ENCODE measurements at regions not wholly inside any gene's neighbourhood (a gene's known extent, or its start where the extent isn't known, plus 50 kb on each side); places are given as distances from the start of the nearest gene placed in this dataset.
"Not testable (repeated sequence)": the region's sequence is repeated elsewhere in the genome, so short reads cannot be mapped to it uniquely, and the experiment has no call there.

DNA sequence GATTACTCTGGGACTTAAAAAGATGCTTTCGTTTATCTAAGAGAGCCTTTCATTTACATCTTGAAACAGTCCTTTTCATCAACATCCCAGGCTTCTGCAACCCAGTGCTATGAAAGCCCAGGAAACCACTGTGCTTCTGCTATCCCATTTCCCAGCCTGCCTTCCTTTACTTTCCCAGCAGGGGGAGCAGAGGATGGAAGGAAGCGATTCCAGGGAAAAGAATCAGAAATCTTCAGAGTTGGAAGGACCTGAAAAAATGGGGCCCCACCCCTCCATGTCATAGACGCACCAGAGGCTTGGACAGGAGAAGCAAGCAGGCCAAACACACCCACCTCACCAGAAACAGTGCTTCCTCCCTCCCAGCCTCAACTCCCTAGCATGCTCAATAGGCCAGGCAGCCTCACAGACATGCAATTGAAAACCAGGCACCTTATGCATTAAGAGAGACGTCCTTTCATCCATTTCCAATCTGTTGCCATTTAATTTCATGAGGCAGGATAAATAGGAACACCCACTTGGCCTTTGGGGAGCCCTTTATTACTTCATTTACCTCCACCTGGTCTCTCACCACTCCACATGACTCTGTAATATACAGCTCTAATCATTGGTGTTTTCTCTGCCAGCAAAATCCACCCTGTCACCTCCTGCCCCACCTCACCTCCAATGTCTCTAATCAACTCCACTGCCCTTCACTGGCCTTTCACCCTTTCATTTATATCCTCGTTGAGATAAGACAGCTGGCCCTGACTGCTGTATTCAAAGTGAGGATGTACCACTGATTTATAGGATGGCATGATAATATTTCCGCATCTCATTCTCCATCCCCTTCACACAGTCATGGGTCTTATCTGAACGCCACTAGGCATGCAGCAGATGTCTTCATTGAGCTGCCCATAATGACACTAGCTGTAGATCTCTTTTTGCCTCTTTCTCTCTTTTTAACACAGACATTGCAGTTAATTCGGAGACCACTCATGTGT lies 583.9 kb downstream of the NTRK3 start:
- DNase-seq (ENCODE audit: low spot score), result no peak

DNA sequence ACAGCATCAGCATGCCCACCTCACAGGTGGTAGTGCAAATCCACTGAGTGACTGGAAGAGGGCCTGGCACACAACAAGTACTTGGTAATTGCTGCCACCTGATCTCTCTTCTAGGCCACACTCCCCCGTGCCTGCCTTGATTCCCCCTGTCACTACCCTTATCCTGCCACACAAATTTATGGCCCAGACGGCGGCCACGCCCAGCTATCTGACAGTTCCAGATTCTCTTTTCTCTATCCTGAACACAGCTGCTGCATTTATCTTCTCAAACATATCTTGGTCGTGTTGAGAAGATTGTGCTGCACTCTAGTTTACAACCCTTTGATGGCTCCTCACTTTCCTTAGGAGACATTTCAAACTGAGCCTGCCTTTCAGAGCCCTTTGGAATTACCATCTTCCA lies 585.2 kb downstream of the NTRK3 start:
- no peak for DNase-seq (ENCODE audit: low spot score)

DNA sequence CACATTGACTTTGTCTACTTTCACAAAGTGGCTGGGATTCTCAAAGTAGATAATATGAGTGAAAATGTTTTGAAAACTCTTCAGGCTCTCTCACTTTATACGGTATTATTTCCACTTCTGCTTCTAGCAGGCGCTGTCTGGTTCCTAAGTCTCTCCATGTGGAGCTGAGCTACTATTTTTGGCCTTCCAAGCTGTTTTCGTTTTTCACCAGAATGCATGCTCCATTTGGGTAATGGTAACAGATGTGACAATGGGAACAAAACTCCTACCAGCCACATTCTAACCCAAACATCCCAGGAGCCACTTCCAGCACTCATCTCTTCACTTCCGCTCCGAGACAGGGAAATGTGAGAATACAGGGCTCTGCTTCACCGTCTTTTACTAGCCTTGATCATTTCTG lies 586.7 kb downstream of the NTRK3 start:
- no peak for DNase-seq (ENCODE audit: low spot score)

DNA sequence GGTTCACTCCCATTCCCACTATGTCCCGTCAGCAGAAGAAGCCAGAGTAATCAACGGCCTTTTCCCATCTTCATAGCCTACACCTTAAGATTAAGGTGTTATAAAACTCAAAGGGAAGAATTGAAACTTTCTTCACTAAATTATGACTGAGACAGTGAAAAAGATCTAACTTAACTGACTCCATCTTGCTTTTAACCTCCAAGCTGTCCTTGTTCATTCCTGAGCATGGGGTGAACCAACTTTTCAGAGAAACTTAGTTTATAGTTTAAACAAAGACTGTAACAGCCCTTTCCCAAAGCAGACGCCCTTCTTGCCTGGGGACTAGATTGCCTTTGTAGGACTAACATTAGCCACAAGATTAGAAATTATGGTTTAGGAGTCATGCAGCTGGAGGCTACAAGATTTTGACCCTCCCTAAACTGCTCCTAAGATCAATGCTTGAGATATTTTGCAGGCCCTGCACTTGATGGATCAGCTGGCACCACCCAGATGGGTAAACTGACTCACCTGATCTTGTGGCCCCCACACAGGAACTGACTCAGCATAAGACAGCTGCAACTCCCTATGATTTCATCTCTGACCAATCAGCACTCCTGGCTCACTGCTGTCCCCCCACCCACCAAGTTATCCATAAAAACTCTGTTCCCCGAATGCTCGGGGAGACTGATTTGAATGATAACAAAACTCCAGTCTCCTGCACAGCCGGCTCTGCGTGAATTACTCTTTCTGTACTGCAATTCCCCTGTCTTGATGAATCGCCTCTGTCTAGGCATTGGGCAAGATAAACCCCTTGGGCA lies 587.6 kb downstream of the NTRK3 start:
- DNase-seq (ENCODE audit: low spot score), result not testable (repeated sequence)

DNA sequence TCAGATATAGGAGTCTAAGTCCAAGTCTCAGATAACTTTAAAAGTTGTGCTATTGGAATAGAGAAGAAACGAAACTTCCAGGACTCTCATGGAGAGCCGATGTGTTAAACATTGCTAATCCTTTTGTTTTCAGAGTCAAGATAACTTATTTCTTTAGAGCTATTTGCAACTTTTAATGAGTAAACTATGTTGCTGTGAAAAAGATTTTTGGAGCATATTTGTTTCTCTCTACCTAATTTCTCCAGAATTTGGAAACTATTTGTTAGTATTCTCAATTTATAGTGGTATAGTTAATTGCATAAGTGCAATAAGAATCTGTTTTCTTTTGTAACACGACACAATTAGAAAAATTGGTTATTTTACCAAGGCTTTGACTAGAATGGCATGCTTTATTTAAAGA lies 588.9 kb downstream of the NTRK3 start:
- DNase-seq (ENCODE audit: low spot score), result no peak

DNA sequence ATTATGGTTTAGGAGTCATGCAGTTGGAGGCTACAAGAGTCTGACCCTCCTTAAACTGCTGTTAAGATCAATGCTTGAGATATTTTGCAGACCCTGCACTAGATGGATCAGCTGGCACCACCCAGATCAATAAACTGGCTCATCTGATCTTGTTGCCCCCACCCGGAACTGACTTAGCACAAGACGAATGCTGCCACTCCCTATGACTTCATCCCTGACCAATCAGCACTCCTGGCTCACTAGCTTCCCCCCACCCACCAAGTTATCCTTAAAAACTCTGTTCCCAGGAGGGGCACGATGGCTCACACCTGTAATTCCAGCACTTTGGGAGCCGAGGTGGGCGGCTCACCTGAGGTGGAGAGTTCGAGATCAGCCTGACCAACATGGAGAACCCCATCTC lies 594.0 kb downstream of the NTRK3 start:
- no peak for DNase-seq (ENCODE audit: low spot score)

DNA sequence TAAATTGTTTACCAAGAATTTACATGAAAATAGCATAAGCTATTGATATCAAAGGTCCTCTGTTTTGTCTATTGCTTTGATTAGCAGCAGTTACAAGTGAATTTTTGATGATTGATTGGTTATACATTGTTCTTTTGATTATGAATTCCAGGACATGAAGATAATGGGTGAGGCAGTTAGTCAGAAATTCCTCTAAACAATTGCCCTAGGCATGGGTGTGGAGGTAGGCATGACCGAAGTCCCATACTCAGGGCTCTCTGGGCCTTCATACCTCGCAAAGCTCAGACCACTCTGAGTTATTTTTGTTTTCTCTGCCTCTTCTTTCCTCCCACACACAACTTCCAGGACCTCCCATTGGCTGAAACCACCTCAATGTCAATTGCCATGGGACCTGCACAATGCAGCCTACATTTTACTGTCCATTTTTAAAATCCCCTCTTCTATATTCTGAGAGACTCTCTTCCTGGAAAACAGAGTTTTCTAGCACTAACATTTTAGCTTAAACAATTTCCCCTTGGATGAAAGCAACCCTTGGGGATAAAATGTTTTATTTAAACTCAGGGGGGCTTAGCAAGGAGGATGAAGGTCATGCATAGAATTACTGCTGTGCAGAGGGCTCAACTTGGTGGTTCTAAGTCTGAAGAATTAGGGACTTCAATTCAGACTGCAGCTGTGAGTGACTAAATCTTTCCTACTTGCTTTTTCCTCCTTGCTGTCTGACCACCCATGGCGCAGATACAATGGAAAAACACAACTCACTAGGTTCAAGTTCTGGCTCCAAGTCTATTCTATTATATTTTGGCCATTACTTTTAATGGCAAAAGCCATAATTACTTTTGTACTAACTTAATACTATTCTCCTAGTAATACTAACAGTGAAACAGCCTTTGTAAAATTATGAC lies 594.8 kb downstream of the NTRK3 start:
- no peak for DNase-seq (ENCODE audit: low spot score)

DNA sequence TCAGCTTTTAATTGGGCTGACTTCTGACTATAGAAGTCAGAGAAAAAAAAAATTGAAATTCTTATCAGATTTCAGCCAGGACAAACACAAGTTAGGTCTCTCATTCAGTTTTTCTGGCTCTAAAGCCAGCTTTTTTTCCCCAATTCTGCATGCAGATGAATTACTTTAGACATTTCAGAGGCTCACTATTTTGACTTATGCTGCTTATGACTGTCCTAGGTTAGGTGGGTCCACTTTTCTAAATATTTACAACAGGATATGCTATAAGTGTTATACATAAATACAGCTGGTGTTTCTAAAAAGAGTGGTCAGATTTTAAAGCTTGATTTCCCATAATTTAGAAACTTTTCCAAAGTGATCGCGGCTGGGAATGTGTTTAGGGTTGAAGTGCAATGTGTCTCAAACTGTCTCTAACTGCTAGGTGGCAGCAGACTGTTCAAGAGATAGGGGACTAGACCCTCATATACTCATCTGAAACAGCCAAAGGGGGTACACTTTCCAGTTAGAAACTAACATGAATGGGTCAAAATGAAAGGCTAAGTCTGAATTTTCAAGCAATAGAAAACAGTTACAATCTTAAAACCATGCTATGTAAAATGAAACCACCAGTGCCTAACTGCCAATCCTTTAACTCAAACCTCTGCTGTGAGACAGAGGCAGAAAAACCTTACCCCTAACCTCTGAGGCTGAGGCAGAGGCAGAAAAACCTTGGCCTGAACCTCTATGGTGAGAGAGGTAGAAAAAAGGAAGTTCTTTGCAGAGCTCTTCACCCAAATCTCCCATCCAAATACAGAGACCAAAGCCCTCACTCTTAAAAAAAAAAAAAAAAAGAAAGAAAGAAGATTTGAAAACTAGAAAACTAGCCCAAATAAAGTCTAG lies 596.0 kb downstream of the NTRK3 start:
- no peak for DNase-seq (ENCODE audit: low spot score)

DNA sequence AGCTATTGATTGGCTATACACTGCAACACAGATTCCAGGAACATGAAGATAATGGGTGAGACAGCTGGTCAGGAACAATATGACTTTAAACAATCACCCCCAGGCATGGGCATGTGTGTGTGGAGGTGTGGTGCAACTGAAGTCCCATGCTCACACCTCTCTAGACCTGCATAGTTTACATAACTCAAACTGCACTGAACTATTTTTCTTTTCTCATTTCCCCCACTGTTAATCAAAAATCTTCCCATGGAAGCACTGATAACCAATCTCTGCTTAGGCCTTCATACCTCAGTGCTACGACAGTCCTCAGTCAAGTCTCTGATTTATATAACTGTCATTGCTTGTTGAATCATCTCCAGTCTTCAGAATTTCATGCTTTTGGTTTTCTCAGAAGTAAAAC lies 600.2 kb downstream of the NTRK3 start:
- DNase-seq (ENCODE audit: low spot score), result no peak

DNA sequence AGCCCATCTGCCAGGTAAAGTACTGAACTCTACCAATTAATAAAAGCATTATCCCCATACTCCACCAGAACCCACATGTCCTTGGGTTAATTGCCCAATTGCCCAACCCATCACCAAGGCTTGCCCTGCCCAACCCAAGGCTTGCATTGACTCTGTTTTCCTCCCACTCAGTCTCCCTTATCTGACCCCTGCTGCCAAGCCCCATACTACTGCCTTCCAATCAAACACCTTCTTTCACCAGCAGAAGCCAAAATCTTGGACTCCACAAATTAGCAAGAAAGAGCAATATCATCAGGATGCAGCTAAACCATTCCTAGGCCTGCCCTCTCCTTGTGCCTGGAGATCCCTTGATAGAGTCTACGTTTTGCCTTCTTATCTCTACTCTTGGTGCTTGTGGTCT lies 602.9 kb downstream of the NTRK3 start:
- DNase-seq (ENCODE audit: low spot score), result no peak

DNA sequence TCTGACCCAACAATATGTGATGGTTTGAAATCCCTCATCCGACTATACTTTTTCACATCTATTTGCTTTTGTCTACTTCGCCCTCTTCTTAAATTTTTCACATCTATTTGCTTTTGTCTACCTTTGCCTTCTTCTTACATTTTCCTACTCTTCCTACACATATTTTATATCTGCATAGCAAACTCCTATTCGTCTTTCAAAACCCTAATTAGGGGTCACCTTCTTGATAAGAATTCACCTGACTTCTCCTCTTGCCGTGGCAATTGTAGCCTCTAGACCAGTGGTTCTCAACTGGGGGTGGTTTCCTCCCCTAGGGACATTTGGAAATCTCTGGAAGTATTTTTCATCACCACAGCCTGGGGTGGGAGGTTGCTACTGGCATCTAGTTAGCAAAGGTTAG lies 607.4 kb downstream of the NTRK3 start:
- DNase-seq (ENCODE audit: low spot score), result no peak

DNA sequence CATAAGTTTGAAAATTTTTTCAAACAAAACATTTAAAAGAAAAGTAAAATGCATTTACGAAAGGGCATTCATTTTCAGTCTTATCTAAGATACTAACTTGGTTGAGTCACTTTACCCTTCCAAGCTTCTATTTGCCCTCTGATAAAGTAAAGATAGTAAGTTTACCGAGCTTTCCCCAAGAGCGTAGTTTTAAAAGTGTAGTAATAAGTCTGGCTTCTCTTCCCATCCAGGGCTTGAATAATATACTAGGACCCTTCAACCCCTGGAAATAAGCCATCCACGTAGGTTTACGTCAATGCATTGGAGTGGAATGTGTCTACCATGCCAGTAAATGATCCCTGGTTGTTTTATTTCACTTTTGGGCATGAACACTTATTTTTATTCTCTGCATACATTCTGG lies 608.3 kb downstream of the NTRK3 start:
- no peak for DNase-seq (ENCODE audit: low spot score)

DNA sequence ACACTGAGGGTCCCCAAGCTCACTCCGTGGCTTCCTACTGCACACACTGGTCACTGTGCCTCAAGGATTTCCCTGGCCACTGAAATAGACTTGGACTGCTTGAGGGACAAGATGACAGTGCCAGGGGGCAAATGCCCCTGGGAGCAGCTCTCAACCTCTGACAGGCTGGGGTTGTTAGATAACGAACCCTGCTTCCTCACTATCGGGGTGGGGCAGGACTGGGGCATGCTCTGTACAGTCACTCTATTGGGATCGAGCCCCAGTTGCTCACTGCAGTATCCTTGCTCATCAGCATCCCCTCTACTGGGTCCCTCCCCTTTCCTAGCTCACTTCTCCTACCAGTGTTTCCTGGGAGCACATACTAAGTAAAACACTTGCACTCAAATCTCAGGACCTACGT lies 610.8 kb downstream of the NTRK3 start:
- DNase-seq (ENCODE audit: low spot score), result no peak

DNA sequence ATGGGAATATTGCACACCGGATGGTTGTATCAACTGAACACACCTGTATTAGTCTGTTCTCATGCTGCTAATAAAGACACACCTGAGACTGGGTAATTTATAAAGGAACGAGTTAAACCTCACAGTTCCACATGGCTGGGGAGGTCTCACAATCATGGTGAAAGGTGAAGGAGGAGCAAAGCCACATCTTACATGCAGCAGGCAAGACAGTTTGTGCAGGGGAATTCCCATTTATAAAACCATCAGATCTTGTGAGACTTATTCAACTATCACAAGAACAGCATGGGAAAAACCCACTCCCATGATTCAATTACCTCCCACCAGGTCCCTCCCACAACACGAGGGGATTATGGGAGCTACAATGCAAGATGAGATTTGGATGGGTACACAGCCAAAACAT lies 613.5 kb downstream of the NTRK3 start:
- DNase-seq (ENCODE audit: low spot score), result not testable (repeated sequence)

DNA sequence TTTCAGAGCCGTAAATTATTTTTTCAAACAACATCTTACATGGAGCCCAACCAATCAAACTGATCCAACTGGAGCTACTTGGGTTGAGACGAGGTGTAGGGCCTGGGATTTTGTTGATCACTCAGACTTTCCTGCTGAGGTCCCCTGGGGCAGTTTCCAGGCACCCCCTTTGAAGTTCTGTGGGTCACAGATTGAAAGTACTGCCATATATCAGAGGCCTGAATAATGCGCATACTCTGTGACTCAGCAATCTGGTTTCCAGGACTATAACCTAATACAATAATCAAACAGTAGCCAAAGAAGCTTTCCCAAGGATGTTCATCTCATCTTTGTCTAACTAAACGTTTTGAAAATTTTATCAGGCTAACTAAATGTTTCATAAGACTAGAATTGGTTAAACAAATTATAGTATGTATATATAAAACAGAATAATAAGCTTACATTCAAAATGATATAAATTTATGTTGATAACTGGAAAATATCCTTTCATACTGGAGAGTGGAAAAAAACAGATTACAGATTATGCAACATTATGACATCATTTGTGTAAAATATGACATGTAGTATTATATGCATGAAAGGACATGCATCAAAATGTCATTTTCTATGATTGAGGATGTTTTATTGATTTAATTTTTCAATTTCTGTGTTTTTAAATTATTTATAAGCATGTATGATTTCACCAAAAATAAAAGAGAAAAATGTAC lies 617.1 kb downstream of the NTRK3 start:
- no peak for DNase-seq (ENCODE audit: low spot score)

DNA sequence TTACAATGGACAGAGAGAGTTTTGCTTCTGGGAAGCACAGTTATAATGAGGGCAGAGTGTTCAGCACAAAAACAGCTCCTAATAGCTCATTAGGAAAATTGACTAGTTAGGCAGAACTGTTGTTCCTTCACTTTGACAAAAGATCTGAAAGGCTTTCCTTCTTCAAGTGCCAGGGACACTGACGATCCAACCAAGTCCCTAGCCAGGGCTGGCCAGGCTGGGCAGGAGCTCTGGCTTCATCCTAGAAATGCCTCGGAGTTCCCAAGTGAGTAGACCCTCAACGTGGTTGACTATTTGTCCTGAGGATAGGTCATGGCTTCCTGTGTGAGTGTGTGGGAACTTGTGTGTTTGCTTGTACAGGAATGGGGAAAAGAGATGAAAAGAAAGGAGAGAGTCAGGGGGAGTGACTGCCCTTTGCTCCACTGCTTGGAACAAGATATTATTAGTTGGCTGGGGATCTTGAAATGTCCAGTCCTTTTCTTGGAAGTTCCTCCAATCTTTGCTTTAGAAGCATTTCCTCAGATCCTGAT lies 617.9 kb downstream of the NTRK3 start:
- peak; percentile 7 for DNase-seq (ENCODE audit: low spot score)

DNA sequence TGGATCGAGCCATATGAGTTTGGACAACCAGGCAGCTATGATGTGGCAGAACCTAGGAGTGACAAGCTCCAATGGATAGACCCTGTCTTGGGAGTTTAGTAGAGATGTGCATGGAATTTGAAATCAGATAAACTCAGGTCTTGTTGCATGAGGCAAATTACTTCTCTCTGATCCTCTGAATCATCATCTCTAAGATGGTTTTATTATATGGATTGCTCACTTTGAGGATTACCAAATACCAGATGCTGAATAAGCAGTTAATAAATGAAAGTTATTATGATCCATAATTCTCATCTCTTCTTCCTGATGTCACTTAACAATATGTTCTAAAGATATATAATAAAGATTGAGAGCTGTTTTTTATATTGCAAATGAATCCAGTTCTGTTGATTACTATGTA lies 622.2 kb downstream of the NTRK3 start:
- no peak for DNase-seq (ENCODE audit: low spot score)

DNA sequence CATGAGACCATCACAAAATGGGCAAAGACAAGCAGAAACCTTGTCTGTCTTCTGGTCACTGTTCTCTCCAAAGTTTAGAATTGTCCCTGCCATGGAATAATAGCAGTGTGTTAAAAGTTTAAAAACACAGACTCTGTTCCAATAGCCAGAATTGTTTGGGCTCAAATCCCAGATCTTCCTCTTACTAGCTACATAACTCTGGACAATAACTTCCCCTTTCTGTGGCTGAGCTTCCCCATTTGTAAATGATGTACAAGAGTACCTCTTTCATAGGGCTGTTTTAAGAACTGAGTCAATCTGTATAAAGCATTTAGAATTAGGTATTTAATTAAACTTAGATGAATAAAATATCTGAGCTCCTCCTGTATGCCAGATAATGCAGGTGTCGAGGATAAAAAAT lies 623.0 kb downstream of the NTRK3 start:
- no peak for DNase-seq (ENCODE audit: low spot score)

DNA sequence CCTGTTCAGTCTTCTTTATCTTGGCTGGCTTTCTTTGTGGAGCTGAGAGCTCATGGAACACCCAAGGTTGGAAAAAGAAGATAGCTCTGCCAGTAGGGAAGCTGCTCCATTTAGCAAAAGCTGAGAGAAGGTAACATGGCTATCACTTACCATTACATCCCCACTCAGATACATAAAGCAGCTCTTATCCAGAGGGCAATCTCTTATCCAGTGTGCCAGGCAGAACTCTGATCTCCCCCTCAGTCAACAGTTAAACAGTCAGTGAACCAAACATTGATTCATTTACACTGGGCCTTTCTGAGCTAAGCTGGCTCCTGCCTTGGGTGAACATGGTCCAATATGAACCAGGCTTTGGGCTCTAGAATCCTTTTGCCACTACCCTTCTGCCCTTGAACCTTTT lies 624.2 kb downstream of the NTRK3 start:
- DNase-seq (ENCODE audit: low spot score), result no peak

DNA sequence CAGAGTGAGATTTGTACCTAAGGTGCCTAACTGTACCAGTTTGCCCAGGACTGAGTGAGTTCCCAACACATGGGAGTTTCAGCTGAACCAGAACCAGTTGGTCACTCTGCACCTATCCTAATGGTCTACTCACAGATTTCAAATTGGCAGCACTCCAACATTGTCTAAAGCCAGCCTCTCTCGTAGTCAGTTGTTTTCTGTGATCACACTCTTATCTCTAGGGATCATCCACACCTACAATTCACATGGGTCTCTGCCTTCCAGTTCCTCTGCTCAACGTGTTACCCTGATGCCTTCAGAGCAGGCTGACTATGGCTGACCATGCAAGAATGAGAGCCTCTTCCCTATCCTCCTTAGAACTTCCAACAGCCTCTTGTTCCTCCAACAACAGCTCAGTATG lies 624.8 kb downstream of the NTRK3 start:
- no peak for DNase-seq (ENCODE audit: low spot score)
